Smooth muscle cell (in vitro differentiated cells): ENCODE measurements at regions not wholly inside any gene's neighbourhood (a gene's known extent, or its start where the extent isn't known, plus 50 kb on each side); places are given as distances from the start of the nearest gene placed in this dataset.
A peak's percentile ranks its signal among the peaks of the same experiment; 100 is the strongest.

ENCODE experiments used
- DNase-seq: peaks from one replicate; lab custom pipeline; 2025; ENCODE audit not compliant: unreplicated experiment; lab: John Stamatoyannopoulos, UW
- H2AFZ ChIP-seq: fragments of 200-600 bp; sonication (generic); 2 replicates; pipeline ENCODE4 v1.6.0; 2016; ENCODE audit warnings: antibody characterized with exemption, low read depth, mild to moderate bottlenecking
- H3F3A ChIP-seq: fragments of 200-600 bp; sonication (generic); 2 replicates; pipeline ENCODE4 v1.6.0; 2017; ENCODE audit warnings: antibody characterized with exemption, low read depth
- H3K27ac ChIP-seq: fragments of 200-600 bp; sonication (generic); 2 replicates; pipeline ENCODE4 v1.5.1; 2016; ENCODE audit warnings: low read depth, mild to moderate bottlenecking
- H3K27me3 ChIP-seq: fragments of 200-600 bp; sonication (generic); 2 replicates; pipeline ENCODE4 v1.6.1; 2016; ENCODE audit warnings: low read depth, mild to moderate bottlenecking
- H3K36me3 ChIP-seq: fragments of 200-600 bp; sonication (generic); 2 replicates; pipeline ENCODE4 v1.5.1; 2016; ENCODE audit warnings: low read depth
- H3K4me1 ChIP-seq: fragments of 200-600 bp; sonication (generic); 2 replicates; pipeline ENCODE4 v1.5.1; 2016; ENCODE audit warnings: low read depth
- H3K4me2 ChIP-seq: fragments of 200-600 bp; sonication (generic); 2 replicates; pipeline ENCODE4 v1.6.0; 2016; ENCODE audit warnings: mild to moderate bottlenecking
- H3K4me3 ChIP-seq: fragments of 200-600 bp; sonication (generic); 2 replicates; pipeline ENCODE4 v1.5.1; 2016; ENCODE audit warnings: mild to moderate bottlenecking
- H3K79me2 ChIP-seq: fragments of 200-600 bp; sonication (generic); 2 replicates; pipeline ENCODE4 v1.6.0; 2016; ENCODE audit warnings: low read depth, mild to moderate bottlenecking
- H3K9ac ChIP-seq: fragments of 200-600 bp; sonication (generic); 2 replicates; pipeline ENCODE4 v1.6.0; 2016; ENCODE audit warnings: low read depth
- H3K9me3 ChIP-seq: fragments of 200-600 bp; sonication (generic); replicated peaks from 2 replicates; pipeline ENCODE4 v1.5.1; 2016; ENCODE audit warnings: low read depth
- H4K20me1 ChIP-seq: fragments of 200-600 bp; sonication (generic); 2 replicates; pipeline ENCODE4 v1.6.0; 2016; ENCODE audit warnings: low read depth
- CTCF ChIP-seq: fragments of 200-600 bp; sonication (generic); IDR thresholded peaks from 2 replicates; pipeline ENCODE4 v1.5.1; 2017; ENCODE audit warnings: borderline replicate concordance, mild to moderate bottlenecking, antibody characterized with exemption; ENCODE audit not compliant: insufficient read depth, poor library complexity, severe bottlenecking
- WGBS: methylation state at CpG from one replicate; pipeline ENCODE4 v1.1.7; 2016; ENCODE audit warnings: low lambda C conversion rate; 5-methylcytosine and 5-hydroxymethylcytosine counted together

DNA sequence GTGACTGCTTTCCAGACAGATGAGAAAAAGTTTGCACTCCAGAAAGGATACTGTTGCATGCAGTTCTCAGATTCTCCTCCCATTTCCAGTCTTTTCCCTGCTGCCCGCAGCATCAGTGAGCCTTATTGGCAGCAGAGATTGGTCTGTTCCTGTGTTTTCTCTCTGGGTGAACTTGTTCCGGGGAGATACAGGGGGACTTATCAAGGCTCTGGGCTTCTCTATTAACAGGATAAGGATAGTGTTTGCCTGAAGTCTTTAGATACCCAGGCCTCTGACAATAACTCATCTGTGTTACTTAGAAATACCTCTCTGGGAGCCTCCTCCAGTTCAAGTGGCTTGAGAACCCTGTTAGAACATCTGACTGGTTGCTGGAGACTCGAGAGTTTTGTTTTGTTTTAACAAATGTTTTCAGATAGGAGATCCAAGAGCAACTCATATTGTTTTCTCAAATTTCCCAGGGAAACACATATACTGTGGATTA is 154.7 kb downstream of the BLID start:
- no peaks in the 10 kb centered on the region for H3K4me1 ChIP-seq
- H3K27ac ChIP-seq, result no peak overlapping the region
- no peak for DNase-seq
- no peaks in the 10 kb centered on the region for H3K79me2 ChIP-seq
- WGBS, result 55% methylated on average over 3 of the region's 3 CpGs
- TF ChIP-seq CTCF, result no peak
- H3K9me3 ChIP-seq, result no peaks in the 10 kb centered on the region
- H3K36me3 ChIP-seq, result no peaks in the 10 kb centered on the region
- H4K20me1 ChIP-seq, result no peaks in the 10 kb centered on the region
- H3K9ac ChIP-seq, result no peak overlapping the region
- peaks cover 3% of the 10 kb centered on the region for H3F3A ChIP-seq
- no peak overlapping the region for H3K4me3 ChIP-seq
- H2AFZ ChIP-seq, result peak overlapping the region; percentile 75
- no peak overlapping the region for H3K4me2 ChIP-seq
- H3K27me3 ChIP-seq, result no peaks in the 10 kb centered on the region

GRCh38 chr11:121958971-121959325 is 157.1 kb downstream of the BLID start:
- Histone ChIP-seq H3K27me3 (no peaks in the 10 kb centered on the region), H3K4me2 (peak overlapping the region; percentile 68), H3K36me3 (no peaks in the 10 kb centered on the region), H2AFZ (no peak overlapping the region), H3K79me2 (no peaks in the 10 kb centered on the region), H3F3A (peaks cover 3% of the 10 kb centered on the region), H3K27ac (peak overlapping the region; percentile 50), H3K4me1 (no peaks in the 10 kb centered on the region), H4K20me1 (no peaks in the 10 kb centered on the region), H3K4me3 (no peak overlapping the region), H3K9me3 (no peaks in the 10 kb centered on the region), H3K9ac (no peak overlapping the region)
- DNase-seq, result no peak
- TF ChIP-seq CTCF, result no peak
- 11% methylated on average over 5 of the region's 5 CpGs for WGBS

- Histone ChIP-seq H3K36me3 (no peaks in the 10 kb centered on the region), H4K20me1 (no peaks in the 10 kb centered on the region), H3K27me3 (no peaks in the 10 kb centered on the region), H3K27ac (peak overlapping the region; percentile 50), H3K4me1 (no peaks in the 10 kb centered on the region), H3F3A (peaks cover 3% of the 10 kb centered on the region), H3K79me2 (no peaks in the 10 kb centered on the region), H3K9ac (no peak overlapping the region), H3K9me3 (no peaks in the 10 kb centered on the region), H2AFZ (no peak overlapping the region), H3K4me2 (peak overlapping the region; percentile 68), H3K4me3 (no peak overlapping the region)
- TF ChIP-seq CTCF, result no peak
- 84% methylated on average over 3 of the region's 3 CpGs for WGBS
- DNase-seq, result no peak
Measured at GRCh38 chr11:121958323-121958970, 157.6 kb downstream of the BLID start.

GRCh38 chr11:121953122-121953521 is 162.9 kb downstream of the BLID start:
- Histone ChIP-seq H3K27ac (no peak overlapping the region), H3K9ac (no peak overlapping the region), H2AFZ (no peak overlapping the region), H3F3A (no peaks in the 10 kb centered on the region), H4K20me1 (no peaks in the 10 kb centered on the region), H3K9me3 (no peaks in the 10 kb centered on the region), H3K4me3 (no peak overlapping the region), H3K4me2 (no peak overlapping the region), H3K36me3 (no peaks in the 10 kb centered on the region), H3K27me3 (no peaks in the 10 kb centered on the region), H3K79me2 (no peaks in the 10 kb centered on the region), H3K4me1 (no peaks in the 10 kb centered on the region)
- TF ChIP-seq CTCF, result no peak
- DNase-seq, result no peak
- 96% methylated on average over 2 of the region's 2 CpGs for WGBS
